ENCODE measurements at regions not wholly inside any gene's neighbourhood (a gene's known extent, or its start where the extent isn't known, plus 50 kb on each side); places are given as distances from the start of the nearest gene placed in this dataset.
"Not testable (repeated sequence)": the region's sequence is repeated elsewhere in the genome, so short reads cannot be mapped to it uniquely, and the experiment has no call there.

GRCh38 chr17:77290759-77291558, 150.2 kb downstream of the SEC14L1 start:
- DNase-seq: not testable (repeated sequence)

- no peak for DNase-seq
Observed at GRCh38 chr17:77291591-77292386, 151.0 kb downstream of the SEC14L1 start.

- DNase-seq: no peak
Observed at GRCh38 chr17:77294761-77295160, 154.0 kb downstream of the SEC14L1 start.

- DNase-seq: no peak
Observed at GRCh38 chr17:77295241-77295853, 154.6 kb downstream of the SEC14L1 start.

GRCh38 chr17:77296769-77297409, 156.1 kb downstream of the SEC14L1 start:
- no peak for DNase-seq

GRCh38 chr17:77297693-77298666, 157.2 kb downstream of the SEC14L1 start:
- no peak for DNase-seq

- DNase-seq: no peak
Observed at GRCh38 chr17:77298811-77299210, 158.0 kb downstream of the SEC14L1 start.

- no peak for DNase-seq
Observed at GRCh38 chr17:77299256-77300015, 158.7 kb downstream of the SEC14L1 start.

GRCh38 chr17:77300016-77300686, 159.4 kb downstream of the SEC14L1 start:
- DNase-seq: no peak

GRCh38 chr17:77301694-77302266, 161.0 kb downstream of the SEC14L1 start:
- DNase-seq: no peak

- no peak for DNase-seq
Observed at GRCh38 chr17:77302682-77303081, 161.9 kb downstream of the SEC14L1 start.

- DNase-seq: no peak
Observed at GRCh38 chr17:77303620-77304019, 162.9 kb downstream of the SEC14L1 start.

- DNase-seq: no peak
Observed at GRCh38 chr17:77304051-77304745, 163.4 kb downstream of the SEC14L1 start.

GRCh38 chr17:77304746-77305473, 164.1 kb downstream of the SEC14L1 start:
- no peak for DNase-seq

GRCh38 chr17:77306048-77306789, 165.4 kb downstream of the SEC14L1 start:
- DNase-seq: no peak

GRCh38 chr17:77306790-77307478, 166.2 kb downstream of the SEC14L1 start:
- DNase-seq: no peak

- DNase-seq: no peak
Observed at GRCh38 chr17:77307479-77308198, 166.9 kb downstream of the SEC14L1 start.
